Astrocyte (in vitro differentiated cells and primary cell): ENCODE measurements at regions not wholly inside any gene's neighbourhood (a gene's known extent, or its start where the extent isn't known, plus 50 kb on each side); places are given as distances from the start of the nearest gene placed in this dataset.

Experiments used
- DNase-seq: peaks from one replicate; pipeline ENCODE4 v3.0.0-alpha.2; 2010; ENCODE audit warnings: low read depth
- FAIRE-seq: peaks from 2 replicates; lab custom pipeline; 2011; peaks lifted over from hg19 to GRCh38; lab: Jason Lieb, UNC
- H2AFZ ChIP-seq: 2 replicates; pipeline ENCODE4 v1.6.0; 2012; ENCODE audit warnings: low read depth, low read length, inconsistent platforms
- H3K27ac ChIP-seq: 2 replicates; pipeline ENCODE4 v1.5.1; 2011; ENCODE audit warnings: low read depth, low read length, inconsistent platforms
- H3K27me3 ChIP-seq: 2 replicates; pipeline ENCODE4 v1.6.0; 2011; ENCODE audit warnings: low read length, inconsistent platforms; ENCODE audit not compliant: insufficient read depth
- H3K36me3 ChIP-seq: 2 replicates; pipeline ENCODE4 v1.5.1; 2011; ENCODE audit warnings: low read length, inconsistent platforms; ENCODE audit not compliant: insufficient read depth
- H3K4me1 ChIP-seq: 2 replicates; pipeline ENCODE4 v1.5.1; 2011; ENCODE audit warnings: low read length, inconsistent platforms; ENCODE audit not compliant: insufficient read depth
- H3K4me2 ChIP-seq: 2 replicates; pipeline ENCODE4 v1.6.0; 2012; ENCODE audit warnings: low read length, inconsistent platforms
- H3K4me3 ChIP-seq: 2 replicates; pipeline ENCODE4 v1.5.1; 2011; ENCODE audit warnings: low read depth, mild to moderate bottlenecking, low read length, inconsistent platforms; ENCODE audit not compliant: insufficient read depth
- H3K79me2 ChIP-seq: 2 replicates; pipeline ENCODE4 v1.6.0; 2012; ENCODE audit warnings: mild to moderate bottlenecking, low read length, inconsistent platforms; ENCODE audit not compliant: insufficient read depth
- H3K9ac ChIP-seq: 2 replicates; pipeline ENCODE4 v1.6.0; 2012; ENCODE audit warnings: mild to moderate bottlenecking, low read length, inconsistent platforms
- H3K9me3 ChIP-seq: 2 replicates; pipeline ENCODE4 v1.5.1; 2012; ENCODE audit warnings: low read depth, mild to moderate bottlenecking, low read length, inconsistent platforms; ENCODE audit not compliant: insufficient read depth
- H4K20me1 ChIP-seq: 2 replicates; pipeline ENCODE4 v1.6.0; 2012; ENCODE audit warnings: low read length, inconsistent platforms; ENCODE audit not compliant: insufficient read depth
- H3K27ac Mint-ChIP-seq: one replicate; pipeline ENCODE4 v1.8.0; 2021; ENCODE audit warnings: mild to moderate bottlenecking, mixed read lengths; ENCODE audit not compliant: unreplicated experiment
- H3K27me3 Mint-ChIP-seq: one replicate; pipeline ENCODE4 v1.8.0; 2021; ENCODE audit warnings: low read depth, mixed read lengths; ENCODE audit not compliant: unreplicated experiment
- H3K36me3 Mint-ChIP-seq: one replicate; pipeline ENCODE4 v1.8.0; 2021; ENCODE audit warnings: low read depth, mixed read lengths; ENCODE audit not compliant: unreplicated experiment
- H3K4me1 Mint-ChIP-seq: one replicate; pipeline ENCODE4 v1.8.0; 2021; ENCODE audit warnings: low read depth, mixed read lengths; ENCODE audit not compliant: unreplicated experiment
- H3K4me3 Mint-ChIP-seq: one replicate; pipeline ENCODE4 v1.8.0; 2021; ENCODE audit warnings: mild to moderate bottlenecking, moderate library complexity, mixed read lengths; ENCODE audit not compliant: unreplicated experiment
- H3K9me3 Mint-ChIP-seq: one replicate; pipeline ENCODE4 v1.8.0; 2021; ENCODE audit warnings: mild to moderate bottlenecking, mixed read lengths; ENCODE audit not compliant: unreplicated experiment
- EZH2 ChIP-seq: IDR thresholded peaks from 2 replicates; pipeline ENCODE4 v1.6.1; 2012; ENCODE audit warnings: mild to moderate bottlenecking, low read length, inconsistent platforms; ENCODE audit not compliant: insufficient read depth
- TF ChIP-seq, protein P1 (sequence below): IDR thresholded peaks from 2 replicates; pipeline ENCODE4 v1.5.1; 2011; ENCODE audit warnings: low read depth, mild to moderate bottlenecking, inconsistent platforms, low read length, moderate library complexity; ENCODE audit not compliant: insufficient read depth

DNA sequence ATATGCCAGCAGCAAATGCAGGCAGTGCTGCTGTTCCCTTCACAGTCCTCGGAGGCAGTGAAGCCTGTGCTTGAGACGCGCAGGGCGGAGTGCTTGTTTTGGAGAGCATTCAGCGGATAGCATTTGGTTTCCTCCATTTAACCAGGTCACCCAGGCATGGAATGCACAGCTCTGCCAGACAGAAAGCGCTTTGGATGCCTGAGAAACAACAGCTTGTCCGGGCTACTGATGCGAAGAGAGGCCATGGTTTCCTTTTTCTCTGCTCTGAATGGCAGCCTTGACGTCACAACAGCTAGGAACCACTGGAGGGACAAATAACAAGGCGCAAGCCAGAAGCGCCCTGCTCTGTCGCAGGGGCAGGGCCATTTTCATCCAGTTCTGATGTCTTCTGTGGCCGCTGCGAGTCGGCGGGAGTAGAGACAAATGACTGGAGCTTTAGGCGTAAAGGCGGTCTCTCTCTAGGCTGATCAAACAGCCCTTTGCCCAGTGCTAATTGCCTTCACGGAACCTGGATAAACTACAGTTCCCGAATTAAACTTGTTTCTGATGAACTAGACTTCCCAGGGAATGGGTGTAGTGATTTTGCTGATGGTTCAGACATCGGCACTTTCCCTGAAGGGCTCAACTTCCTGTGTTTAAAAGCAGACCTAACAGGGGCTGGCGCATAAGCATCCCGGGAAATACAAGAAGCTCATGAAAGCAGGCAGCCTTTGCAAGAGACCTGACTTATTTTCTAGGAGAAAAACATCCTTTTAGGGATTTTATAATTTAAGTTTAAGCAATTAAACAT lies 187.6 kb upstream of the KLF14 start:
- peaks cover 95% of the 10 kb centered on the region for H3K79me2 ChIP-seq
- peaks cover 70% of the 10 kb centered on the region for H3K4me1 ChIP-seq
- Mint-ChIP-seq H3K4me3 (no peak overlapping the region), H3K9me3 (no peaks in the 10 kb centered on the region), H3K27ac (no peak overlapping the region), H3K4me1 (peaks cover 45% of the 10 kb centered on the region), H3K36me3 (peaks cover 7% of the 10 kb centered on the region), H3K27me3 (no peaks in the 10 kb centered on the region)
- H3K9me3 ChIP-seq = no peaks in the 10 kb centered on the region
- peak overlapping the region; percentile 19 for H2AFZ ChIP-seq
- peaks cover 4% of the 10 kb centered on the region for H3K36me3 ChIP-seq
- no peak for FAIRE-seq
- peak overlapping the region; percentile 60 for H3K4me3 ChIP-seq
- H3K4me2 ChIP-seq = peak overlapping the region; percentile 85
- H3K27me3 ChIP-seq = no peaks in the 10 kb centered on the region
- peaks cover 5% of the 10 kb centered on the region for H4K20me1 ChIP-seq
- TF ChIP-seq, protein P1, sequence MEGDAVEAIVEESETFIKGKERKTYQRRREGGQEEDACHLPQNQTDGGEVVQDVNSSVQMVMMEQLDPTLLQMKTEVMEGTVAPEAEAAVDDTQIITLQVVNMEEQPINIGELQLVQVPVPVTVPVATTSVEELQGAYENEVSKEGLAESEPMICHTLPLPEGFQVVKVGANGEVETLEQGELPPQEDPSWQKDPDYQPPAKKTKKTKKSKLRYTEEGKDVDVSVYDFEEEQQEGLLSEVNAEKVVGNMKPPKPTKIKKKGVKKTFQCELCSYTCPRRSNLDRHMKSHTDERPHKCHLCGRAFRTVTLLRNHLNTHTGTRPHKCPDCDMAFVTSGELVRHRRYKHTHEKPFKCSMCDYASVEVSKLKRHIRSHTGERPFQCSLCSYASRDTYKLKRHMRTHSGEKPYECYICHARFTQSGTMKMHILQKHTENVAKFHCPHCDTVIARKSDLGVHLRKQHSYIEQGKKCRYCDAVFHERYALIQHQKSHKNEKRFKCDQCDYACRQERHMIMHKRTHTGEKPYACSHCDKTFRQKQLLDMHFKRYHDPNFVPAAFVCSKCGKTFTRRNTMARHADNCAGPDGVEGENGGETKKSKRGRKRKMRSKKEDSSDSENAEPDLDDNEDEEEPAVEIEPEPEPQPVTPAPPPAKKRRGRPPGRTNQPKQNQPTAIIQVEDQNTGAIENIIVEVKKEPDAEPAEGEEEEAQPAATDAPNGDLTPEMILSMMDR = no peak
- DNase-seq = peak; percentile 97
- peak overlapping the region; percentile 88 for H3K9ac ChIP-seq
- H3K27ac ChIP-seq = peak overlapping the region; percentile 95

GRCh38 chr7:130922206-130923112 lies 188.5 kb upstream of the KLF14 start:
- no peak for TF ChIP-seq EZH2
- Mint-ChIP-seq H3K4me3 (no peak overlapping the region), H3K27ac (peak overlapping the region; percentile 66), H3K27me3 (no peaks in the 10 kb centered on the region), H3K4me1 (peaks cover 41% of the 10 kb centered on the region), H3K36me3 (peaks cover 7% of the 10 kb centered on the region), H3K9me3 (no peaks in the 10 kb centered on the region)
- H3K4me2 ChIP-seq = peak overlapping the region; percentile 85
- no peaks in the 10 kb centered on the region for H3K27me3 ChIP-seq
- DNase-seq (no peak), FAIRE-seq (no peak)
- H4K20me1 ChIP-seq = peaks cover 10% of the 10 kb centered on the region
- peak overlapping the region; percentile 95 for H3K27ac ChIP-seq
- H3K9ac ChIP-seq = peak overlapping the region; percentile 88
- H3K36me3 ChIP-seq = peaks cover 4% of the 10 kb centered on the region
- peaks cover 62% of the 10 kb centered on the region for H3K4me1 ChIP-seq
- H3K9me3 ChIP-seq = no peaks in the 10 kb centered on the region
- H3K4me3 ChIP-seq = peak overlapping the region; percentile 60
- H2AFZ ChIP-seq = no peak overlapping the region
- peaks cover 96% of the 10 kb centered on the region for H3K79me2 ChIP-seq

GRCh38 chr7:130923365-130923764 lies 189.4 kb upstream of the KLF14 start:
- Histone ChIP-seq H4K20me1 (peaks cover 19% of the 10 kb centered on the region), H3K4me2 (no peak overlapping the region), H3K9ac (no peak overlapping the region), H3K4me1 (peaks cover 53% of the 10 kb centered on the region), H3K79me2 (peaks cover 96% of the 10 kb centered on the region), H3K9me3 (no peaks in the 10 kb centered on the region), H3K27me3 (no peaks in the 10 kb centered on the region), H3K4me3 (no peak overlapping the region), H2AFZ (no peak overlapping the region), H3K36me3 (peaks cover 4% of the 10 kb centered on the region), H3K27ac (peak overlapping the region; percentile 95)
- Mint-ChIP-seq H3K36me3 (peaks cover 7% of the 10 kb centered on the region), H3K4me1 (peaks cover 35% of the 10 kb centered on the region), H3K27ac (no peak overlapping the region), H3K27me3 (no peaks in the 10 kb centered on the region), H3K4me3 (no peak overlapping the region), H3K9me3 (no peaks in the 10 kb centered on the region)
- DNase-seq (no peak), FAIRE-seq (no peak)
- TF ChIP-seq, protein P1 = no peak
- TF ChIP-seq EZH2 = no peak
